ENCODE measurements at regions not wholly inside any gene's neighbourhood (a gene's known extent, or its start where the extent isn't known, plus 50 kb on each side); places are given as distances from the start of the nearest gene placed in this dataset.
"Not testable (repeated sequence)": the region's sequence is repeated elsewhere in the genome, so short reads cannot be mapped to it uniquely, and the experiment has no call there.

GRCh38 chr14:29982171-29982570 lies 54.5 kb upstream of the PRKD1 start:
- no peak for DNase-seq (ENCODE audit: low read depth in 2 of 2)

- no peak for DNase-seq (ENCODE audit: low read depth in 2 of 2)
Observed at GRCh38 chr14:29982993-29983392, 55.3 kb upstream of the PRKD1 start.

GRCh38 chr14:29990344-29990857 lies 62.8 kb upstream of the PRKD1 start:
- not testable (repeated sequence) for DNase-seq (ENCODE audit: low read depth in 2 of 2)

GRCh38 chr14:29990993-29991392 lies 63.3 kb upstream of the PRKD1 start:
- DNase-seq (ENCODE audit: low read depth in 2 of 2) = no peak

- DNase-seq (ENCODE audit: low read depth in 2 of 2) = no peak
Observed at GRCh38 chr14:29993143-29993542, 65.5 kb upstream of the PRKD1 start.

GRCh38 chr14:29999013-29999539 lies 71.4 kb upstream of the PRKD1 start:
- no peak for DNase-seq (ENCODE audit: low read depth in 2 of 2)

- DNase-seq (ENCODE audit: low read depth in 2 of 2) = no peak
Observed at GRCh38 chr14:30002859-30003258, 75.2 kb upstream of the PRKD1 start.

- DNase-seq (ENCODE audit: low read depth in 2 of 2) = no peak
Observed at GRCh38 chr14:30005114-30005808, 77.6 kb upstream of the PRKD1 start.

- no peak for DNase-seq (ENCODE audit: low read depth in 2 of 2)
Observed at GRCh38 chr14:30006695-30007094, 79.0 kb upstream of the PRKD1 start.

- DNase-seq (ENCODE audit: low read depth in 2 of 2) = no peak
Observed at GRCh38 chr14:30015489-30015888, 87.8 kb upstream of the PRKD1 start.

- DNase-seq (ENCODE audit: low read depth in 2 of 2) = no peak
Observed at GRCh38 chr14:30016002-30016401, 88.4 kb upstream of the PRKD1 start.

GRCh38 chr14:30017370-30017993 lies 89.8 kb upstream of the PRKD1 start:
- DNase-seq (ENCODE audit: low read depth in 2 of 2) = no peak

- DNase-seq (ENCODE audit: low read depth in 2 of 2) = no peak
Observed at GRCh38 chr14:30020271-30020670, 92.6 kb upstream of the PRKD1 start.

GRCh38 chr14:30020687-30021086 lies 93.0 kb upstream of the PRKD1 start:
- DNase-seq (ENCODE audit: low read depth in 2 of 2) = no peak

GRCh38 chr14:30023350-30023749 lies 95.7 kb upstream of the PRKD1 start:
- not testable (repeated sequence) for DNase-seq (ENCODE audit: low read depth in 2 of 2)

GRCh38 chr14:30034152-30034551 lies 106.5 kb upstream of the PRKD1 start:
- no peak for DNase-seq (ENCODE audit: low read depth in 2 of 2)

GRCh38 chr14:30035361-30035760 lies 107.7 kb upstream of the PRKD1 start:
- no peak for DNase-seq (ENCODE audit: low read depth in 2 of 2)

- DNase-seq (ENCODE audit: low read depth in 2 of 2) = no peak
Observed at GRCh38 chr14:30045720-30046119, 118.1 kb upstream of the PRKD1 start.

- DNase-seq (ENCODE audit: low read depth in 2 of 2) = no peak
Observed at GRCh38 chr14:30053103-30053502, 125.5 kb upstream of the PRKD1 start.

GRCh38 chr14:30054201-30054600 lies 126.6 kb upstream of the PRKD1 start:
- DNase-seq (ENCODE audit: low read depth in 2 of 2) = no peak

GRCh38 chr14:30058401-30058800 lies 130.8 kb upstream of the PRKD1 start:
- no peak for DNase-seq (ENCODE audit: low read depth in 2 of 2)

- no peak for DNase-seq (ENCODE audit: low read depth in 2 of 2)
Observed at GRCh38 chr14:30063746-30064145, 136.1 kb upstream of the PRKD1 start.

GRCh38 chr14:30064454-30064853 lies 136.8 kb upstream of the PRKD1 start:
- no peak for DNase-seq (ENCODE audit: low read depth in 2 of 2)

Data from stimulated activated CD8-positive, alpha-beta memory T cell treated with anti-CD3 and anti-CD28 coated beads, Interleukin-2, amount 100 ng/mL, for 1 hour (primary cell).